IMR-90 (cell line): ENCODE measurements at regions not wholly inside any gene's neighbourhood (a gene's known extent, or its start where the extent isn't known, plus 50 kb on each side); places are given as distances from the start of the nearest gene placed in this dataset.

ENCODE experiments used
- ATAC-seq: fragments of 200-7000 bp; cut with Tn5 transposase; 2 replicates; pipeline ENCODE4 v1.9.1; 2020; ENCODE audit warnings: low read depth, mild to moderate bottlenecking, moderate library complexity
- BruUV-seq: library from RNA; stranded (reverse); fragments of 400-500 nt; replicated peaks from 2 replicates; lab custom pipeline; 2021; lab: Mats Ljungman, UMichigan
- CTCF ChIA-PET: fragments of 300-600 bp; formaldehyde crosslinking; extraction: SDS; loops from one replicate; lab custom pipeline; 2021; ENCODE audit warnings: antibody characterized with exemption; lab: Yijun Ruan, JAX
- POLR2A ChIA-PET: fragments of 300-600 bp; sonication (Branson Sonifier 250); formaldehyde crosslinking; loops from one replicate; lab custom pipeline; 2022; ENCODE audit warnings: antibody characterized with exemption; ENCODE audit not compliant: unreplicated experiment; lab: Charles Lee
- DNase-seq: peaks from one replicate; pipeline ENCODE4 v3.0.0; 2013
- H2AFZ ChIP-seq: replicated peaks from 2 replicates; pipeline ENCODE3; 2013; ENCODE audit warnings: low read length, mild to moderate bottlenecking; ENCODE audit not compliant: poor library complexity
- H2AK5ac ChIP-seq: 2 replicates; pipeline ENCODE4 v1.6.1; 2013; ENCODE audit warnings: low read depth, low read length, inconsistent platforms
- H2AK9ac ChIP-seq: replicated peaks from 2 replicates; pipeline ENCODE3; 2013; ENCODE audit warnings: mild to moderate bottlenecking, low read depth, low read length, moderate library complexity; ENCODE audit not compliant: poor library complexity
- H2BK120ac ChIP-seq: 2 replicates; pipeline ENCODE4 v1.6.1; 2013; ENCODE audit warnings: low read depth, low read length, inconsistent platforms
- H2BK15ac ChIP-seq: 3 replicates; pipeline ENCODE4 v1.6.1; 2013; ENCODE audit warnings: low read depth, low read length, inconsistent platforms
- H2BK20ac ChIP-seq: 2 replicates; pipeline ENCODE4 v1.6.1; 2013; ENCODE audit warnings: low read depth, mild to moderate bottlenecking, inconsistent platforms, low read length, moderate library complexity
- H2BK5ac ChIP-seq: 2 replicates; pipeline ENCODE4 v1.6.1; 2013; ENCODE audit warnings: mild to moderate bottlenecking, low read depth, low read length, inconsistent platforms; ENCODE audit not compliant: poor library complexity, severe bottlenecking
- H3K14ac ChIP-seq: replicated peaks from 2 replicates; pipeline ENCODE4 v1.6.1; 2013; ENCODE audit warnings: low read depth, low read length, inconsistent platforms
- H3K18ac ChIP-seq: 2 replicates; pipeline ENCODE4 v1.6.1; 2013; ENCODE audit warnings: low read depth, low read length, control low read depth
- H3K23ac ChIP-seq: 2 replicates; pipeline ENCODE4 v1.6.1; 2013; ENCODE audit warnings: low read depth, low read length, inconsistent platforms
- H3K27ac ChIP-seq: 2 replicates; pipeline ENCODE4 v1.5.1; 2013; ENCODE audit warnings: mild to moderate bottlenecking, control low read depth, low read length; ENCODE audit not compliant: insufficient read depth
- H3K27me3 ChIP-seq: 2 replicates; pipeline ENCODE4 v1.6.1; 2013; ENCODE audit warnings: low read length; ENCODE audit not compliant: control insufficient read depth, insufficient read depth
- H3K36me3 ChIP-seq: 2 replicates; pipeline ENCODE4 v1.6.1; 2013; ENCODE audit warnings: low read length, mixed read lengths; ENCODE audit not compliant: control insufficient read depth, insufficient read depth
- H3K4ac ChIP-seq: 2 replicates; pipeline ENCODE4 v1.6.1; 2013; ENCODE audit warnings: low read depth, low read length, inconsistent platforms
- H3K4me1 ChIP-seq: 2 replicates; pipeline ENCODE4 v1.6.1; 2013; ENCODE audit warnings: low read length, mixed read lengths; ENCODE audit not compliant: control insufficient read depth, insufficient read depth
- H3K4me2 ChIP-seq: 2 replicates; pipeline ENCODE4 v1.6.1; 2013; ENCODE audit warnings: low read depth, mild to moderate bottlenecking, control low read depth, low read length, moderate library complexity
- H3K4me3 ChIP-seq: 2 replicates; pipeline ENCODE4 v1.5.1; 2013; ENCODE audit warnings: low read depth, mild to moderate bottlenecking, control low read depth, low read length, moderate library complexity; ENCODE audit not compliant: insufficient read depth
- H3K56ac ChIP-seq: 2 replicates; pipeline ENCODE4 v1.6.1; 2013; ENCODE audit warnings: low read length, inconsistent platforms; ENCODE audit not compliant: insufficient read depth; ENCODE audit errors: extremely low read depth
- H3K79me1 ChIP-seq, 2 experiments: 2 replicates each; pipeline ENCODE4 v1.6.1; 2013; ENCODE audit warnings: low read length in 2 of 2, inconsistent platforms in 1 of 2, low read depth in 1 of 2
- H3K9ac ChIP-seq: 2 replicates; pipeline ENCODE4 v1.6.1; 2013; ENCODE audit warnings: low read depth, low read length, control low read depth
- H3K9me1 ChIP-seq: 2 replicates; pipeline ENCODE4 v1.6.1; 2013; ENCODE audit warnings: low read length, inconsistent platforms; ENCODE audit not compliant: insufficient read depth
- H3K9me3 ChIP-seq: 2 replicates; pipeline ENCODE4 v1.6.1; 2013; ENCODE audit warnings: low read length; ENCODE audit not compliant: control insufficient read depth, insufficient read depth
- H4K20me1 ChIP-seq: 2 replicates; pipeline ENCODE4 v1.6.1; 2013; ENCODE audit warnings: low read length, inconsistent platforms; ENCODE audit not compliant: insufficient read depth
- H4K5ac ChIP-seq: 2 replicates; pipeline ENCODE4 v1.6.1; 2013; ENCODE audit warnings: mild to moderate bottlenecking, low read depth, low read length, control low read depth
- H4K8ac ChIP-seq, 2 experiments: 2 replicates each; pipeline ENCODE4 v1.6.1; 2013; ENCODE audit warnings: low read depth in 2 of 2, low read length in 2 of 2, control low read depth in 1 of 2, inconsistent platforms in 1 of 2
- H4K91ac ChIP-seq: 2 replicates; pipeline ENCODE4 v1.6.1; 2013; ENCODE audit warnings: low read depth, low read length, inconsistent platforms; ENCODE audit not compliant: insufficient read depth
- BHLHE40 ChIP-seq: fragments of 150-350 bp; IDR thresholded peaks from 2 replicates; pipeline ENCODE4 v1.6.1; 2016; ENCODE audit warnings: mild to moderate bottlenecking, low read depth, low read length
- CHD1 ChIP-seq: IDR thresholded peaks from 2 replicates; pipeline ENCODE4 v1.6.1; 2012; ENCODE audit warnings: low read depth, low read length, improper control_type of control experiment
- FOS ChIP-seq: fragments of 150-350 bp; IDR thresholded peaks from 2 replicates; pipeline ENCODE4 v1.6.1; 2016; ENCODE audit warnings: low read depth, low read length
- MAFK ChIP-seq: IDR thresholded peaks from 2 replicates; pipeline ENCODE4 v1.6.1; 2012; ENCODE audit warnings: low read depth, low read length, improper control_type of control experiment
- MAZ ChIP-seq: IDR thresholded peaks from 2 replicates; pipeline ENCODE4 v1.6.1; 2012; ENCODE audit warnings: low read depth, mild to moderate bottlenecking, low read length, improper control_type of control experiment, moderate library complexity, borderline replicate concordance
- MXI1 ChIP-seq: IDR thresholded peaks from 2 replicates; pipeline ENCODE4 v1.6.1; 2012; ENCODE audit warnings: low read depth, mild to moderate bottlenecking, low read length, moderate library complexity, borderline replicate concordance
- WGBS, 2 experiments: methylation state at CpG; one replicate each; pipeline versions ENCODE4 v1.1.5 to v1.1.7; 2013; ENCODE audit warnings: missing lambda C conversion rate in 2 of 2; ENCODE audit not compliant: insufficient read length in 1 of 2; ENCODE audit errors: extremely low coverage in 2 of 2; 5-methylcytosine and 5-hydroxymethylcytosine counted together
- dilution Hi-C: fragments of 300-500 bp; cut with HindIII; formaldehyde crosslinking; loops from one replicate; pipeline ENCODE4 v1.14.3; 2018; ENCODE audit warnings: low sequenced_read_pairs; ENCODE audit not compliant: unreplicated experiment
- in situ Hi-C: fragments of 300-500 bp; cut with MboI; formaldehyde crosslinking; loops from 3 replicates; pipeline ENCODE4 v1.14.3; 2019; ENCODE audit warnings: low sequenced_read_pairs, inconsistent platforms, mixed read lengths
- intact Hi-C: fragments of 100-400 bp; cut with micrococcal nuclease; formaldehyde crosslinking; loops from 2 replicates; pipeline ENCODE4 v1.10.0; 2022
- TF ChIP-seq, protein P1 (sequence below): conservative IDR thresholded peaks from 2 replicates; pipeline ENCODE4 v1.5.1; 2012; ENCODE audit warnings: mild to moderate bottlenecking, low read depth, low read length, improper control_type of control experiment
- TF ChIP-seq, protein P2 (sequence below): fragments of 150-350 bp; IDR thresholded peaks from 2 replicates; pipeline ENCODE4 v1.6.1; 2016; ENCODE audit warnings: low read depth, mild to moderate bottlenecking, low read length, moderate library complexity, borderline replicate concordance

DNA sequence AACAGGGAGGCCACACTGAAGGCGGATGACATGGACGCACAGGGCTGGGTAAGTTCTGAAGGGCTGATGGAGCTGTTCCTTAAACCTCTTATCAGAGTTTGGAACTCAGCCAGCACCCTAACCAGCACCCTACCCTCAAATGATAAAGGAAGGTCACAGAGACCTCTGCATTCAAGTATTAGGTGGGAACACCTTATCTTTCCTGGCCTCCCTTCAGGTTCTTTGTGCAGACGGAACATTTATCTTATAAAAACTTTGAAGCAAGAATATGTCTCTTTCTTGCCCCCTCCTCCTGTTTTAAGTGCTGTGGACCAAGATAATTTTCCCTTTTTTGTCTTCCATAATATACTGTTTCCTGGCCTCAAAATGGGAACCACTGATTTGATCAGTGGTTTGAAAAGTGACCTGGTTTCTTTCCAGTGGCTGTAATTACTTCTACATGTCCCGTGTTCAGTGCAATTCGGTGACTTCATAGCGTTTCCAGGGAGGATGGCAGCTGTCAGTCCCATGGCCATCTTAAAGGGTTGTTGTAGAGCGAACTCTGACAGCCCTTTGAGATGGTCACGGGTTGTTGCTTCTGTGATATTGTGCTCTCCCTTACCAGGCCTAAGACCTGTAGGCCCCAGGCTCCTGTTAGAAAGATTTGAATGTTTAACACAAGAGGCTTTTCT, 213.2 kb upstream of the MYLIP start:
- H3K23ac ChIP-seq, result no peak overlapping the region
- dilution Hi-C loops, result no loop called here
- H4K20me1 ChIP-seq, result no peaks in the 10 kb centered on the region
- no peak overlapping the region for H3K56ac ChIP-seq
- WGBS, 2 experiments, result 80% methylated on average over 2 of the region's 8 CpGs; no CpG with 5 or more reads in 1 of the 2 experiments
- H3K4me1 ChIP-seq, result no peaks in the 10 kb centered on the region
- BruUV-seq, result no TSS peak
- CTCF ChIA-PET, result no interaction called here
- no peak for TF ChIP-seq MAFK
- TF ChIP-seq CHD1, result no peak
- TF ChIP-seq MXI1, result no peak
- no peak for TF ChIP-seq FOS
- no peak for TF ChIP-seq MAZ
- no peak for TF ChIP-seq BHLHE40
- TF ChIP-seq, protein P1, sequence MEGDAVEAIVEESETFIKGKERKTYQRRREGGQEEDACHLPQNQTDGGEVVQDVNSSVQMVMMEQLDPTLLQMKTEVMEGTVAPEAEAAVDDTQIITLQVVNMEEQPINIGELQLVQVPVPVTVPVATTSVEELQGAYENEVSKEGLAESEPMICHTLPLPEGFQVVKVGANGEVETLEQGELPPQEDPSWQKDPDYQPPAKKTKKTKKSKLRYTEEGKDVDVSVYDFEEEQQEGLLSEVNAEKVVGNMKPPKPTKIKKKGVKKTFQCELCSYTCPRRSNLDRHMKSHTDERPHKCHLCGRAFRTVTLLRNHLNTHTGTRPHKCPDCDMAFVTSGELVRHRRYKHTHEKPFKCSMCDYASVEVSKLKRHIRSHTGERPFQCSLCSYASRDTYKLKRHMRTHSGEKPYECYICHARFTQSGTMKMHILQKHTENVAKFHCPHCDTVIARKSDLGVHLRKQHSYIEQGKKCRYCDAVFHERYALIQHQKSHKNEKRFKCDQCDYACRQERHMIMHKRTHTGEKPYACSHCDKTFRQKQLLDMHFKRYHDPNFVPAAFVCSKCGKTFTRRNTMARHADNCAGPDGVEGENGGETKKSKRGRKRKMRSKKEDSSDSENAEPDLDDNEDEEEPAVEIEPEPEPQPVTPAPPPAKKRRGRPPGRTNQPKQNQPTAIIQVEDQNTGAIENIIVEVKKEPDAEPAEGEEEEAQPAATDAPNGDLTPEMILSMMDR, result no peak
- TF ChIP-seq, protein P2, sequence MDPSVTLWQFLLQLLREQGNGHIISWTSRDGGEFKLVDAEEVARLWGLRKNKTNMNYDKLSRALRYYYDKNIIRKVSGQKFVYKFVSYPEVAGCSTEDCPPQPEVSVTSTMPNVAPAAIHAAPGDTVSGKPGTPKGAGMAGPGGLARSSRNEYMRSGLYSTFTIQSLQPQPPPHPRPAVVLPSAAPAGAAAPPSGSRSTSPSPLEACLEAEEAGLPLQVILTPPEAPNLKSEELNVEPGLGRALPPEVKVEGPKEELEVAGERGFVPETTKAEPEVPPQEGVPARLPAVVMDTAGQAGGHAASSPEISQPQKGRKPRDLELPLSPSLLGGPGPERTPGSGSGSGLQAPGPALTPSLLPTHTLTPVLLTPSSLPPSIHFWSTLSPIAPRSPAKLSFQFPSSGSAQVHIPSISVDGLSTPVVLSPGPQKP, result no peak
- H3K79me1 ChIP-seq, result no peaks in the 10 kb centered on the region
- in situ Hi-C loops, result no loop called here
- H3K18ac ChIP-seq, result no peak overlapping the region
- POLR2A ChIA-PET, result no interaction called here
- intact Hi-C loops, result no loop called here
- DNase-seq (no peak), ATAC-seq (no peak)
- H2BK15ac ChIP-seq, result no peak overlapping the region
- no peaks in the 10 kb centered on the region for H3K36me3 ChIP-seq
- no peak overlapping the region for H4K91ac ChIP-seq
- H3K4ac ChIP-seq, result no peak overlapping the region
- H2AK9ac ChIP-seq, result no peak overlapping the region
- H4K5ac ChIP-seq, result no peak overlapping the region
- no peak overlapping the region for H2AK5ac ChIP-seq
- peaks cover 4% of the 10 kb centered on the region for H3K27me3 ChIP-seq
- H2BK120ac ChIP-seq, result no peak overlapping the region
- H3K9ac ChIP-seq, result no peak overlapping the region
- H3K9me1 ChIP-seq, result no peaks in the 10 kb centered on the region
- H4K8ac ChIP-seq, result no peak overlapping the region
- H2BK5ac ChIP-seq, result no peak overlapping the region
- H3K9me3 ChIP-seq, result no peaks in the 10 kb centered on the region
- H3K14ac ChIP-seq, result no peak overlapping the region
- no peak overlapping the region for H2AFZ ChIP-seq
- H2BK20ac ChIP-seq, result no peak overlapping the region
- no peak overlapping the region for H3K4me2 ChIP-seq
- H3K27ac ChIP-seq, result no peak overlapping the region
- no peak overlapping the region for H3K4me3 ChIP-seq
